GM18499 (cell line): ENCODE measurements at regions not wholly inside any gene's neighbourhood (a gene's known extent, or its start where the extent isn't known, plus 50 kb on each side); places are given as distances from the start of the nearest gene placed in this dataset.

Experiments used
- ATAC-seq: cut with Tn5 transposase; IDR thresholded peaks from one replicate; pipeline ENCODE4 v1.9.1; 2021; ENCODE audit warnings: moderate number of reproducible peaks; ENCODE audit not compliant: insufficient read depth, unreplicated experiment

DNA sequence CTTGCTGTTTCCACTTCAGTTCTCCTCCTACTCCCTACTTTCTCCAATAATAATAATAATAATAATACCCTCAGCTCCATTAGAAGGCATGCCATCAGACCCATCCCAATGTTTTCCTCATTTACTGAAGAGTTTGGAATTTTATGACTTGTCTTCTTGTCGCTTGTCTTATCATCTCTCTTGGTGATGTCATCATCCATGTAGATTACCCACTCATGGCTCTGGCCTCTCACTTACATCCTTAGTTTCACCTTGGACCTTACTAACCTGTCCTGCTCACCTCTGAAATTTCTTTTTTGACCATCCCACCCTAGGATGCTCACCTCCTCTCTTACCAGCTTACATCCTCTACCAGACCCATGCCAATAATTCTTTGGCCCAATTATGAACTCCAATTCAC lies 329.3 kb downstream of the ACTL7B start:
- no peak for ATAC-seq

DNA sequence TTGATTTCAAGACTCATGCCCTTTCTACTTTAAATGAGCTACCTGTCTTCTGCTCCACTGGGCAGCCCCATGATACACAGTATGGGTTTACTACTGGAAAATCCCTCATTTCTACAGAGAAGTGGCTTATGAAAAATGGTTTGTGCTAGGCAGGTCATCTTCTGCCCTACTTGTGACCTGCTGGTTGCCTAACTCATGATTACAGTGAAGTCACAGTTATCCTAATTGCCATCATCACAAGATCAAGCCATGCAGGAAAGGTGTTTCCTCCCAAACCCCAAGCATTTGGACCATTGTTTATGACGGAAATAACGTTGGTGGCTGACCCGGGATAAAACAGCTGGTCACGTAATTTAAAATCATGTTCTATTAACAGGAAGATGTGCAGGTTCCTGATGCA lies 330.6 kb downstream of the ACTL7B start:
- no peak for ATAC-seq

DNA sequence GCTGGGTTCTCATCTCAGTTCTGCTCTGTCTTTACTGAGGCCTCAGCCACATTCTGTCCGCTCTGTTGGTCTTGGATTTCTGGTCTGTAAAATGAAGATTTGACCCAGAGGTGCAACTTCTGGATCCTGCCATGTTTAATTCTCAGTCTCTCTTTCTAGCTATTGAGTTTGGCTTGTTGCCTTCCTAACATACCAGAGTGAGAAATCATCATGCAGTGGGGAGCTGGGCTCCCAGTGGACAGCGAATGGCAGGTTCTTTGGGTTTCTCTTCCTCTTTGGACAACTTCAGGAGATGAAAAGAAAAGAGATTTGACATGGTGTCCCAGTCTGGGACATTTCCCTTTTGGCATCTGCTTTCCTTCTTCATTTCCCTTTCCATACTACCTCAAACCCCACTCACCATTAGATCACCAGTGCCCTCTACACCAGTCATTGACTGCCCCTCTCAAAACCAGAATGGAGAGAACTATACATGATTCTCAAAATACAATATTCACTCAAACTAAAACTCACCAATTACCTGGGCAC lies 334.7 kb downstream of the ACTL7B start:
- no peak for ATAC-seq

- ATAC-seq, result no peak
Measured at GRCh38 chr9:108519437-108519836, 336.3 kb downstream of the ACTL7B start.

- ATAC-seq, result no peak
Measured at GRCh38 chr9:108517651-108518365, 338.0 kb downstream of the ACTL7B start.

DNA sequence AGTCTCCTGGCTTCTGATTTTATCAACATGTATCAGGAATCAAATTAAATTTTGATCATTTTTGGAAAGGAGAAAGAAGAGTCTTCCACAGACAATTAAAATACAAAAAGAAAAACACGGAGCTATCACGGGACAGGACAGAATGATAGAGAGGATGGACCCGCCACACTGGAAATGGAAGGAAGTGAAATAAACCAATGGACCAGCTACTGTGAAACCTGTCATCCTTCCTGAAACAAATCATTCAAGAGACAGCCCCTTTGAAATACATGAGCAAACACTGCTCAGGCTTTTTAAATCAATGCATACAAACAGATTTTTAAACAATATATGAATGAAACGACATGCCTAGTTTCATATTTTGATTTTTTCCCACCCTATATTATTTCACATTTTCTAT lies 339.4 kb downstream of the ACTL7B start:
- ATAC-seq, result no peak

DNA sequence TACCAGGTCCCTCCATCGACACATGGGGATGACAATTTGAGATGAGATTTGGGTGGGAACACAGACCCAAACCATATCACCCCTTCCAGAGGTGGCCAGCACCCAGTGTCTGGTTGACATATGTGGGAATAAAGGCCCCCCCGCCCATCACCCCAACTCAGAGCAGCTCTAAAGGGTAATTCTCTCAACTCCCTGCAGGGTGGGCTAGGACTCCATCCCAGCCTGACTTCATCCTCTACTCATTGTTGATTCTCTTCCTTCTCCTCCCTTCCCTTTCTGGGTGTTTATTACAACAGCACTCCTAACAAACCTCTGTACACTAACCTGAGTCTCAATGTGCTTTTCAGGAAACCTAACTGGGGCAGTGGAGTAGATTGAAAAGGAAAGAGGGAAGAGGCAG lies 339.9 kb downstream of the ACTL7B start:
- ATAC-seq, result no peak

- no peak for ATAC-seq
Measured at GRCh38 chr9:108512426-108513173, 343.2 kb downstream of the ACTL7B start.

DNA sequence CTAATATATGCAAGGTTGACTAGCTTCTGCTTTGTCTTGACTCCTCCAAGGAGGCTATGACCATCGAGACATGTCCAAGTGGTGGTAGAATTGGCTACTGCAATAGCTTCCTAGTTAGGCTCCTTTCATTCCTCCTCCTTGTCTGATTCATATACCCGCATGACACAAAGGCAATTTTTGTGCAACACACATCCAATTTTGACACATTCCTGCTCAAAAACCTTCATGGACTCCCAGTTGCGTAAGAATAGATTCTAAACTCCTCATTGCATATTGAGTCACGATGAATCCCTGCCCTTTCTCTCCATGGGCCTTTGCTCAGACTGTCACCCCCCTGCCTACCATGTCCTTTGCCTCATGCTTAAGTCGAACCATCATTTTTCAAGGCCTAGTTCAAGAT lies 344.5 kb downstream of the ACTL7B start:
- no peak for ATAC-seq

DNA sequence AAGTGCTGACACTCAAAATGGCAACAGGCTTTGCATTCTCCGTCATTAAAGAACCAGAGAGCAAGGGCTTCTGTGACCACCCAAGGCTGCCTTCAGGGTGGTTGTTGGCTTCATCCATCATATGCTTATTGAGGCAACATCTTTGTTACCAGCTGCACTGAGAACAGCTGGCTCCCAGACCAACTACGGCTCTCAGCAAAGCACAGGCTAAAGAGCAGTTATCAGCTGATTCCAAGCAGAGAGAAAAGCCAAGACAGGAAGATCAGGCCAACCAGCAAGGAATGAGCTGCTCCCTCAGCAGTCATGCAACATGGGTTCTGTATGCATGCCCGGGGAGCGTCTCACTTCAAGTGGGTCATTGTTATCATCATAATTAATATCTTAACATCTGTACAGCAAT lies 358.9 kb downstream of the ACTL7B start:
- no peak for ATAC-seq

- ATAC-seq, result no peak
Measured at GRCh38 chr9:108489567-108489966, 366.2 kb downstream of the ACTL7B start.

GRCh38 chr9:108486831-108487230 lies 369.0 kb downstream of the ACTL7B start:
- no peak for ATAC-seq

DNA sequence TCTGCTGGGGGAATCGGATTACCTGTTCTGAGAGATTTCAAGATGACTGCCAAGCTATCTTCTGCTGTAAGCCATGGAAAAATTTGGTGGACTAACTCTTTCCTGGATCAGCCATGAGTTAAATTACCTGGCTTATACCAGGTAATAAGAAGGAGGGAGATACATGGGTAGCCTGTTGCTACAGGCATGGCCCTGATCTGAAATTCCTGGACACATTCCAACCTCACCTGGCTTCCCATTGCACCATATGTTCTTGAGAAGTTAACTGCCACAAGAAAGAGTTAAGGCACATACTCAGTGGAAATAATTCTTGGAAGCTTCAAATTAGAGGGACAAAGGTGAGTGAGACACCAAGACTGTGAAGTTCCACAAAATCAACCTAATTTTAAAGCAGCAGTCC lies 371.3 kb downstream of the ACTL7B start:
- ATAC-seq, result no peak

DNA sequence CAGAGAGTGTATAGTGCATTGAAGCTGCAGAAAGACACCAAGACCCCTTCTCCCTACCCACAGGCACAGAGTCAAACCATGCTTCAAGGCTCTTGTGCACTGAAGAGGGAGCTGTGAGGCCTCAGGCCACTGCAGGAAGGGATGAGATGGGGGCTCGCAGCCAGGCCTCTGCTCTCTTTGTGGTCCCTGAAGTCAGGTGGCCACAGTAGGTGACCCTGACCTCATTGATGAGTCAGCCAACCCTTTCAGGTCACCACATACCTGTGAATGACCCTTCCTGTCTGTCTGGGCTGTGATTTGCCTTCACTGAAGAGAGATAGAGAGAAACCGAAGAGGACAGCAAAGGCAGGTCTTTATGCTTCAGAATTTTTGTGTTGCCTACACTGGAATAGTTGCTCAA lies 372.1 kb downstream of the ACTL7B start:
- ATAC-seq, result no peak

DNA sequence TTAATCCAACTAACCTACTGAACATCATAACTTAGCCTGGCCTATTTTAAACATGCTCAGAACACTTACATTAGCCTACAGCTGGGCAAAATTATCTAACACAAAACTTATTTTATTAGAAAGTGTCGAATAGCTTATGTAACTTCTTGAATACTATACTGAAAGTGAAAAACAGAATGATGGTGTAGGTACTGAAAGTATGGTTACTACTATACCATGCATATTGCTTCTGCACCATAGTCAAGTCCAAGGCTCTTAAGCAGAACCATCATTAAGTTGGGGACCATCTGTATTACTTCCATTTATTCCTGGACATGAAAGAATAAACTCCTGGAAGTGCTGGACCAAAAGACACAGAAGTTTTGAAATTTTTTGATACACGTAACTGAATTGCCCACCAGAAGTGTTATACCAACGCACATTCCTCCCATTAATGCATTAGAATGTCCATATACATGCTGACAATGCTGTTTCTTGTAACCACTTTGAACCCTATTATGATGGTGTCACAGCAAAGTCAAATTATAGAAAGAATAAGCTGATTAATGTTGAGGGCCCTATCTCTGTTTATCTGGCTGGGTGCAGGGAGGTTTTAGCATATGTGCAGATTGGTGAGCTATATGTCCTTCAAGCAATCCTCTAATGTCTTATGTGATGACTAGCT lies 375.7 kb downstream of the ACTL7B start:
- no peak for ATAC-seq

- ATAC-seq, result peak; percentile 85
Measured at GRCh38 chr9:108478431-108479332, 377.1 kb downstream of the ACTL7B start.

- ATAC-seq, result no peak
Measured at GRCh38 chr9:108477529-108478006, 378.2 kb downstream of the ACTL7B start.

DNA sequence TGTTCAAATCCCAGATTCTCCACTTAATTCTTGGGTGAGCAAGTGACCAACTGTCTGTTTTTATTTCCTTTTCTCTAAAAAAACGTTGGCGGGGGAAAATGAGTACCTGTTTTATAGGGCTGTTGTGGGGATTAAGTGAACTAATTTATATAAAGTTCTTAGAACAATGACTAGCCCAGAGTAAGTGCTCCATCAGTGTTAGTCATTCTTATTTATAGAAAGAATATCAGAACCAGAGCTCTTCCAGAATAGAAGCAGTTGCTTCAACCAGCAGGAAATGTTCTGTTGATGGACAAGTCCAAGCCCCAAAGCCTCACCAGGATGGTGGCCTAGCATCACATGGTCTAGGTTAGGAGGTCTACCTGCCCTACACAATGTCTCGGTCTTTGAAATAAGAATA lies 379.2 kb downstream of the ACTL7B start:
- ATAC-seq, result no peak

DNA sequence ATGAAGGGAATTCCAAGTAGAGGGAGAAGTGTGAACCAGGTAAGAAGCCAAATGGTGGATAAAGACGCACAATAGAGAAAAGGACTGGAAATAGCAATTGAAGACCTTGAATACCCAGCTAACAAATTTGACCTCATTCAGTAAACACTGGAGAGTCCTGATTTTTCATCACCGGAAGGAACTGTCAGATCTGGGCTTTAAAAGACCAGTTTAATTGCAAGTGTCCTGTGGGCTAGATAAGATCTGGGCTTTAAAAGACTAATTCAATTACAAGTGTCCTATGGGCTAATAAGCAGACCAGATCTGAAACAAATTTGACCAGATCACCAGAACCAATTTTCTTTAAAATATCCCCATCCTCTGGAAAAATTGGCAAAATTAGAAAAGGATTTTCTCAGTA lies 380.0 kb downstream of the ACTL7B start:
- ATAC-seq, result no peak

DNA sequence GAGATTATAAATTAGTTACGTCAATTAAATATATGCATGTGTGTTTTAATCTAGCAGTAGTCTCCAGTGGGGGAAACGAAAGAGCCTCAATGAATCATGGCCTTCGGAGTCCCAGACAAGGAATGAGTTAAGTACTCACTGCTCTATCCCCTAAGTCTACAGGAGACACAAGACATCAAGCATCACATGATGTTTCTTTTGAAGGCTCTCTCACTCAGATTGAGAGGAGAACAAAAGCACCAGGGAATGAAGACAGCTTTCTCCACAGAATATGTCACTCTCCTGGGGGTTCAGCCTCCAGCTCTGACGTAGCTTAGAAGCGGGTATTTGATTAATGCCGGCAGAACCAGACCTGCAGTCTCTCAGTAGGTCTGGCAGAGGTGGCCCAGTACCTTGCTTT lies 381.4 kb downstream of the ACTL7B start:
- no peak for ATAC-seq
